ENCODE measurements at regions not wholly inside any gene's neighbourhood (a gene's known extent, or its start where the extent isn't known, plus 50 kb on each side); places are given as distances from the start of the nearest gene placed in this dataset.

DNA sequence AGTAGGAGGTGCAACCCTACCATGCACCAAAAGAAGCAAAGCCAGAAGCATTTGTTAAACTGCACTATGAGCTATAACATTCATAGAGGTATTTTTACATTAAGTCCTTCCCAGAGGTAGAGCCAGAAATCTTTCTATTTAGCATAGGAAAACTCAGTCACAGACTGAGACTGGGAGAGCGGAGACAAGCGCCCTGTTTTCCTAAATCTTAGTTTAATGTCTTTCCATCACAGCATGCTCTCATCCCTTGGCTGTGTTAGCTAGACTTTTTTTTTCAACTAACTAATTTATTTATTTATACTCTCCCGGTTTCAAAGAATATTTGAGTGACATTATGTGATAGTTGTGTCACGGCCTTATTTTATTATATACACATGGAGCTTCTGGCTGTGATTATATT lies 304.1 kb downstream of the LMX1A start:
- intact Hi-C loops (cut with DNase I), result no loop called here
- no peak for FAIRE-seq

DNA sequence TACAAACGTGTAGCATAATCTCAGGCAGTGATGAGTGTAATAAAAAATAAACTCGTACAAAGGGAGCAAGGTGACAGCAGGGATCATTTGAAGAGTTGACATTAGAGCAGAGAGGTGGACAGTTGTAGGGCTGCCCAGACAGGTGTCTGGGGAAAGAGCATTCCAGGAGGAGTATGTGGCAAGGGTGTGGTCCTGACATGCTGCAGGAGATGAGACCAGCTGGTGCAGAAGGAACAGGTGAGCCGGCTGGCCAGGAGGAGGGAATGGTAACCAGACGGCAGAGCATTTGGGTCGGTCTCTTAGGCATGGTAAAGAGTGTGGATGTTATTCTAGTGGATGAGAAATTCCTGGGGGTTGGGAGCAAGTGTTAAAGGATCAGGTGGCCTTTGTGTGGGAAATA lies 306.3 kb downstream of the LMX1A start:
- H3K9ac ChIP-seq (ENCODE audit: low read length in 3 of 3), result no peak overlapping the region
- FAIRE-seq, result no peak
- no peaks in the 10 kb centered on the region for H3K27me3 ChIP-seq (ENCODE audit: control insufficient read depth, insufficient read depth, low read length)
- no peaks in the 10 kb centered on the region for H3K4me1 ChIP-seq (ENCODE audit: control insufficient read depth in 2 of 3, insufficient read depth in 2 of 3, low read depth in 1 of 3, low read length in 3 of 3)
- H3K36me3 ChIP-seq (ENCODE audit: control insufficient read depth in 2 of 3, insufficient read depth in 3 of 3, low read length in 3 of 3), result no peaks in the 10 kb centered on the region
- H3K4me3 ChIP-seq (ENCODE audit: low read length in 3 of 3), result no peak overlapping the region
- no peak for DNase-seq
- no peaks in the 10 kb centered on the region for H3K9me3 ChIP-seq (ENCODE audit: control insufficient read depth in 2 of 3, insufficient read depth in 1 of 3, low read length in 3 of 3)
- no peak overlapping the region for H3K27ac ChIP-seq (ENCODE audit: low read depth in 2 of 2, low read length in 2 of 2)
- intact Hi-C loops (cut with DNase I), result no loop called here
- TF ChIP-seq, protein P1, sequence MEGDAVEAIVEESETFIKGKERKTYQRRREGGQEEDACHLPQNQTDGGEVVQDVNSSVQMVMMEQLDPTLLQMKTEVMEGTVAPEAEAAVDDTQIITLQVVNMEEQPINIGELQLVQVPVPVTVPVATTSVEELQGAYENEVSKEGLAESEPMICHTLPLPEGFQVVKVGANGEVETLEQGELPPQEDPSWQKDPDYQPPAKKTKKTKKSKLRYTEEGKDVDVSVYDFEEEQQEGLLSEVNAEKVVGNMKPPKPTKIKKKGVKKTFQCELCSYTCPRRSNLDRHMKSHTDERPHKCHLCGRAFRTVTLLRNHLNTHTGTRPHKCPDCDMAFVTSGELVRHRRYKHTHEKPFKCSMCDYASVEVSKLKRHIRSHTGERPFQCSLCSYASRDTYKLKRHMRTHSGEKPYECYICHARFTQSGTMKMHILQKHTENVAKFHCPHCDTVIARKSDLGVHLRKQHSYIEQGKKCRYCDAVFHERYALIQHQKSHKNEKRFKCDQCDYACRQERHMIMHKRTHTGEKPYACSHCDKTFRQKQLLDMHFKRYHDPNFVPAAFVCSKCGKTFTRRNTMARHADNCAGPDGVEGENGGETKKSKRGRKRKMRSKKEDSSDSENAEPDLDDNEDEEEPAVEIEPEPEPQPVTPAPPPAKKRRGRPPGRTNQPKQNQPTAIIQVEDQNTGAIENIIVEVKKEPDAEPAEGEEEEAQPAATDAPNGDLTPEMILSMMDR (IDR thresholded peaks at IDR 0.05; ENCODE audit: borderline replicate concordance, extremely low read depth, insufficient read depth), result no peak

More for the DNA sequence above, 304.1 kb downstream of the LMX1A start:
- H3K27ac ChIP-seq (ENCODE audit: low read depth in 2 of 2, low read length in 2 of 2), result no peak overlapping the region
- H3K27me3 ChIP-seq (ENCODE audit: control insufficient read depth, insufficient read depth, low read length), result no peaks in the 10 kb centered on the region
- H3K9me3 ChIP-seq (ENCODE audit: control insufficient read depth in 2 of 3, insufficient read depth in 1 of 3, low read length in 3 of 3), result no peaks in the 10 kb centered on the region
- DNase-seq, result no peak
- no peak overlapping the region for H3K4me3 ChIP-seq (ENCODE audit: low read length in 3 of 3)
- H3K36me3 ChIP-seq (ENCODE audit: control insufficient read depth in 2 of 3, insufficient read depth in 3 of 3, low read length in 3 of 3), result no peaks in the 10 kb centered on the region
- no peak overlapping the region for H3K9ac ChIP-seq (ENCODE audit: low read length in 3 of 3)
- TF ChIP-seq, protein P1 (IDR thresholded peaks at IDR 0.05; ENCODE audit: borderline replicate concordance, extremely low read depth, insufficient read depth), result no peak
- no peaks in the 10 kb centered on the region for H3K4me1 ChIP-seq (ENCODE audit: control insufficient read depth in 2 of 3, insufficient read depth in 2 of 3, low read depth in 1 of 3, low read length in 3 of 3)

DNA sequence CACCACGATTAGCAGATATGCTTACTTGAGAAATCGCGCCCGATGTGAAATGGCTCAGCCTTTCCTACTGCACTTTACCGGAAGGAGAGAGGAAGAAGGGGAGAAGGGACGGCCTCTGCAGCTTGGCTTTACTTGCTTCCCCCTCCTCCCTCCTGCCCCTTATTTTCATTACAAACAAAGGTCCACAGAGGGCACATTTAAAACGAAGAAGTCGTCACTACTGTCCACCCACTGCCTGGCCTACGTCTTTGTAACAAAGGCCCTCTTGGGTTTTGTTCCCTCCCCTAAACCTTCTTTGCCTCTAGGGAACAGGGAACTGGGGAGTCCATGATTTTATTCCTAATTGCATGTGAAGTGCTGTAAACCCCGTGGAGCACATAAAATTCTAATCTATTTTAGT lies 308.5 kb downstream of the LMX1A start:
- TF ChIP-seq, protein P1 (IDR thresholded peaks at IDR 0.05; ENCODE audit: borderline replicate concordance, extremely low read depth, insufficient read depth), result no peak
- intact Hi-C loops (cut with DNase I), result no loop called here

DNA sequence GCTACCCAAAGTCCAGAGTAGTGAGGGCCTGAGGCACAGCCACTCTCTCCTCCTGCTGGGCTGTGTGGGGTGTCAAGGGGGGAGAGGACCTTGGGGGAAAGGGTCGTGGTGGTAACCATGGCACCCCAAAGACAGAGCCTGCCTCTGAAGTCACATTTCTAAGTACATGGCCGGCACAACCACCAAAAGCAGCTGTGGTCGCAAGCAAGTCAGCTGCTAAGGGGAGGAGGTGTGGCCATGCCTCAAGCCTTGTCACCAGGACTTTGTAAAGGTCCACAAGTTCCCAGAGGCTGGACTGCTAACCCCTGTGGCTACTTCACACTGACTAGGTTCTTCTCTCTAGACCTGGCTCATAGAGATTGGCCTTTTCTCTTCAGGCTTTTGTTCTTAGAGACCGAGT lies 310.6 kb downstream of the LMX1A start:
- TF ChIP-seq, protein P1 (IDR thresholded peaks at IDR 0.05; ENCODE audit: borderline replicate concordance, extremely low read depth, insufficient read depth), result no peak
- H3K27me3 ChIP-seq (ENCODE audit: control insufficient read depth, insufficient read depth, low read length), result no peaks in the 10 kb centered on the region
- H3K27ac ChIP-seq (ENCODE audit: low read depth in 2 of 2, low read length in 2 of 2), result no peak overlapping the region
- no peak overlapping the region for H3K9ac ChIP-seq (ENCODE audit: low read length in 3 of 3)
- no peaks in the 10 kb centered on the region for H3K4me1 ChIP-seq (ENCODE audit: control insufficient read depth in 2 of 3, insufficient read depth in 2 of 3, low read depth in 1 of 3, low read length in 3 of 3)
- no peaks in the 10 kb centered on the region for H3K9me3 ChIP-seq (ENCODE audit: control insufficient read depth in 2 of 3, insufficient read depth in 1 of 3, low read length in 3 of 3)
- DNase-seq (no peak), FAIRE-seq (no peak)
- intact Hi-C loops (cut with DNase I), result no loop called here
- H3K4me3 ChIP-seq (ENCODE audit: low read length in 3 of 3), result no peak overlapping the region
- no peaks in the 10 kb centered on the region for H3K36me3 ChIP-seq (ENCODE audit: control insufficient read depth in 2 of 3, insufficient read depth in 3 of 3, low read length in 3 of 3)

More for the DNA sequence above, 308.5 kb downstream of the LMX1A start:
- peak in 1 of 5 donors; percentile 31 for DNase-seq
- Histone ChIP-seq H3K27me3 (ENCODE audit: control insufficient read depth, insufficient read depth, low read length) (no peaks in the 10 kb centered on the region), H3K4me3 (ENCODE audit: low read length in 3 of 3) (no peak overlapping the region), H3K9ac (ENCODE audit: low read length in 3 of 3) (no peak overlapping the region), H3K4me1 (ENCODE audit: control insufficient read depth in 2 of 3, insufficient read depth in 2 of 3, low read depth in 1 of 3, low read length in 3 of 3) (no peaks in the 10 kb centered on the region), H3K9me3 (ENCODE audit: control insufficient read depth in 2 of 3, insufficient read depth in 1 of 3, low read length in 3 of 3) (no peaks in the 10 kb centered on the region), H3K36me3 (ENCODE audit: control insufficient read depth in 2 of 3, insufficient read depth in 3 of 3, low read length in 3 of 3) (no peaks in the 10 kb centered on the region), H3K27ac (ENCODE audit: low read depth in 2 of 2, low read length in 2 of 2) (no peak overlapping the region)
- no peak for FAIRE-seq
